Dedifferentiated amniotic fluid mesenchymal stem cell (primary cell): ENCODE measurements at regions not wholly inside any gene's neighbourhood (a gene's known extent, or its start where the extent isn't known, plus 50 kb on each side); places are given as distances from the start of the nearest gene placed in this dataset.
"Not testable (repeated sequence)": the region's sequence is repeated elsewhere in the genome, so short reads cannot be mapped to it uniquely, and the experiment has no call there.

ENCODE experiments used
- DNase-seq: peaks from one replicate; pipeline ENCODE4 v3.0.0-alpha.2; 2016; ENCODE audit errors: extremely low spot score

GRCh38 chr11:71332447-71332846 is 80.1 kb upstream of the SHANK2 start:
- no peak for DNase-seq

GRCh38 chr11:71332046-71332445 is 79.7 kb upstream of the SHANK2 start:
- DNase-seq: no peak

- no peak for DNase-seq
These were observed 79.3 kb upstream of the SHANK2 start for GRCh38 chr11:71331631-71332030.

GRCh38 chr11:71330996-71331395 is 78.6 kb upstream of the SHANK2 start:
- DNase-seq: no peak

- no peak for DNase-seq
These were observed 78.0 kb upstream of the SHANK2 start for GRCh38 chr11:71330349-71330748.

GRCh38 chr11:71329786-71330185 is 77.4 kb upstream of the SHANK2 start:
- DNase-seq: no peak

GRCh38 chr11:71329165-71329510 is 76.8 kb upstream of the SHANK2 start:
- DNase-seq: no peak

GRCh38 chr11:71327156-71328085 is 75.0 kb upstream of the SHANK2 start:
- DNase-seq: no peak

- no peak for DNase-seq
These were observed 74.1 kb upstream of the SHANK2 start for GRCh38 chr11:71326328-71326940.

GRCh38 chr11:71325418-71326327 is 73.3 kb upstream of the SHANK2 start:
- DNase-seq: no peak

- no peak for DNase-seq
These were observed 72.5 kb upstream of the SHANK2 start for GRCh38 chr11:71324788-71325417.

- DNase-seq: no peak
These were observed 71.6 kb upstream of the SHANK2 start for GRCh38 chr11:71323876-71324526.

GRCh38 chr11:71322861-71323582 is 70.6 kb upstream of the SHANK2 start:
- DNase-seq: no peak

- DNase-seq: no peak
These were observed 69.9 kb upstream of the SHANK2 start for GRCh38 chr11:71322192-71322735.

GRCh38 chr11:71321433-71322191 is 69.2 kb upstream of the SHANK2 start:
- DNase-seq: no peak

GRCh38 chr11:71316701-71317100 is 64.3 kb upstream of the SHANK2 start:
- no peak for DNase-seq

GRCh38 chr11:71312616-71313015 is 60.2 kb upstream of the SHANK2 start:
- not testable (repeated sequence) for DNase-seq

- DNase-seq: no peak
These were observed 59.6 kb upstream of the SHANK2 start for GRCh38 chr11:71311928-71312510.
